HG03457 (cell line): ENCODE measurements at regions not wholly inside any gene's neighbourhood (a gene's known extent, or its start where the extent isn't known, plus 50 kb on each side); places are given as distances from the start of the nearest gene placed in this dataset.

Source experiments
- ATAC-seq: cut with Tn5 transposase; IDR thresholded peaks from one replicate; pipeline ENCODE4 v1.9.1; 2021; ENCODE audit warnings: moderate number of reproducible peaks; ENCODE audit not compliant: unreplicated experiment

DNA sequence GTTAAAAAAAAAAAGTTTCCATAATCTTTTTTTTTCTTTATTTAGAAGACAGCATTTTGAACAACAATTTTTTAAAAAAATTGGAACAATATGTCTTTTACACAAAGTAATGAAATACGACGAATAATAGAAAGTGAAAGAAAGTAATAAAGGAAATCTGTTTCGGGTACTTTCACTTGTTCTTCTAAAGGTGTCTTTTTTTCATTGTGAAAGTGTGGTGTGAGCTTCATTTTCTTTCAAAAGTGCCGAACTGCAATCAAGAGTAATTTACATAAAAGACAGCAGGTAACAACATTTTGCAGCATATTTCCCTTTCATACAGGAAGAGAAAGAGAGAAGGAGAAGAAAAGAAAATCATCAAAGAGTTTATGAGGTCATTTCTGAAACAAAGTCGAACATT is 159.7 kb upstream of the CDH12 start:
- peak; percentile 66 for ATAC-seq

GRCh38 chr5:23007762-23008161 is 154.6 kb upstream of the CDH12 start:
- no peak for ATAC-seq

DNA sequence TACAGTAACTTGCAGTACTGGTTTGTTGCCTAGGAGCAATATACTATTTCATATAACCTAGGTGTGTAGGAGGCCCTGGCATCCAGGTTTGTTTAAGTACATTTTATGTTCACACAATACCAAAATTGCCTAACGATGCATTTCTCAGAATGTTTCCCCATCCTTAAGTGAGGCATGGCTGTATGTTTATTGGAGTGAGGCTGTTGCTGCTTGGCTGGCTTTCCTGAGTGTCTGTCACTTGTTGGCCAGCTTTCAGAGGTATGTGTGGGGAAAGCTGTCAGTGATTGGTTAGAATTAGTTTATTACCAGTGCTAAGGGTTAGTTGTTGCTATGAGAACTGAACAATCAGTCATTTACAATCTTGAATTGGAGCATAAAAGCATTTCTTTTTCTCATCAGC is 154.1 kb upstream of the CDH12 start:
- no peak for ATAC-seq

DNA sequence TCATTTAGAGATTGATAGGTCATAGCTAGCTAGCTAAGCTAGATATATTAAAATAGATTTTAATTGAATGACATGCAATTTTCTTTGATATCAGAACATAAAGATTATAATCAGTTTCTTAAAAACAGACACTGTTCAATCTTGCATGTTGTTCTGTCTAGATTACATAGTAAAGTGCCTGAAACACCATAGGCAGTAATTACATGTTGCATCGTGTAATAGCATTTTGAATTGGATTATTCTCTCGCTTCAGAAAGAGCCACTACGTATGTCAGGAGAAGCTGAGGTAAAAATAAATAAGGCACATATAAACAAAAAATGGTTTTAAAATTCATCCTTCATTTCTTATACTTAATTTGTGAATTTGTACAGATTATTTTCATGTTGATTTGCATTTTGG is 148.0 kb upstream of the CDH12 start:
- no peak for ATAC-seq

GRCh38 chr5:22998774-22999173 is 145.6 kb upstream of the CDH12 start:
- peak; percentile 63 for ATAC-seq

- no peak for ATAC-seq
These were observed 145.2 kb upstream of the CDH12 start for GRCh38 chr5:22998362-22998761.

DNA sequence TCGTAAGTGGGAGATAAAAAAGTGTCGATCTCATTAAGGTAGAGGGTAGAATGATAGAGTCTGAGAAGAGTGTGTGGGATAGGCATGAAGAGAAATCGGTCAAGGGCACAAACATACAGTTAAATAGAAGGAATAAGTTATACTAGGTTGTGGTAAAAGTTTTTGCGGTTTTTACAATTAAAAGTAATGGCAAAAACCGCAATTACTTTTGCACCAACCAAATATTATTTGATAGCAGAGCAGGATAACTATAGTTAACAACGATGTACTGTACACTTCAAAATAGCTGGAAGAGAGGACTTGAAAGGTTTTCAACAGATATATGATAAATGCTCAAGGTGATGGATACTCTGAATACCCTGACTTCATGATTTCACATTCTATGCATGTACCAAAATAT is 135.8 kb upstream of the CDH12 start:
- ATAC-seq: no peak

GRCh38 chr5:22986281-22986680 is 133.1 kb upstream of the CDH12 start:
- no peak for ATAC-seq

DNA sequence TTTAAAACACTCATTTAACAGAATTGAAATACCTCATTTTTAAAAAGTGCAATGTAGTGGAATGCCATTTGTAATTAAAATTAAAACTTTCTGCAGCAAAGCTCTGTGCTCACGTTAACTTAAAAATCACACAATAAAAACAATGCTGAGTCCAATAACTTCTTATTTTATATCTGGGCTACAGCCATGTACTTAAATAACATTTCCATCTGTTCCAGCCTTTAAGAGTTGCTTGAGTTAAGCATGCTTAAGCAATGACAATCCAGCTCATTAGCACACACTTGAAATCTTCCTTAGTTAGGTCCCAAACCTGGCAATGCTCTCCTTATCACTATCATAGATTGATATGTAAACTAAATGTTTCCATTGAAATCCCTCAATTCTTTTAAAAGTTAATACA is 132.3 kb upstream of the CDH12 start:
- no peak for ATAC-seq

- ATAC-seq: no peak
These were observed 117.9 kb upstream of the CDH12 start for GRCh38 chr5:22970956-22971618.

DNA sequence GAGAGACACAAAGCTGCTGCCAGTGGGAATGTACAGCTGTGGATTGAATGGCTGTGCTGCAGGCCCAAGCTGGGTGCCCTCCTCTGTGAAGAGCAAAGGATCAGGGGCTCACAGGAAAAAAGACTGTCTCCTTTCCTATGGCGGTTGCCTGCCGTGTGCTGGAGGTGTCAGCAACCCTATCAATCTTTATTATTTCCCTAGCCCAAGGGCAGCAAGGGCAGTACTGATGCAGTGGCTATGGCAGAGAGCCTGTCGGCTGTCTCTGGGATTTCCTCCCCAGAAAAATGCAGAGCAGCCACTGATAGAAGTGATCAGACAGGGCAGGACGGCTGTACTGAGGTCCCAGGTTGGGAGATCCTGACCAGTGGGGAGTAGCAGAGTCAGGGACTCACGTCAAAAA is 117.3 kb upstream of the CDH12 start:
- ATAC-seq: no peak

DNA sequence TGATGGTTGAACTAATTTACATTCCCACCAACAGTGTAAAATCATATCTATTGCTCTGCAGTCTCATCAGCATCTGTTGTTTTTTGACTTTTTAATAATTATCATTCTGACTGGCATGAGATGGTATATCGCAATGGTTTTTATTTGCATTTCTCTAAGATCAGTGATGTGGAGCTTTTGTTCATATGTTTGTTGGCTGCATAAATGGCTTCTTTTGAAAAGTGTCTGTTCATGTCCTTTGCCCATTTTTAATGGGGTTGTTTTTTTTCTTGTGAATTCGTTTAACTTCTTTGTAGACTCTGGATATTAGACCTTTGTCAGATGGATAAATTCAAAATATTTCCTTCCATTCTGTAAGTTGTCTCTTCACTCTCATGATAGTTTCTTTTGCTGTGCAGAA is 115.2 kb upstream of the CDH12 start:
- no peak for ATAC-seq

- ATAC-seq: no peak
These were observed 112.8 kb upstream of the CDH12 start for GRCh38 chr5:22965960-22966359.

DNA sequence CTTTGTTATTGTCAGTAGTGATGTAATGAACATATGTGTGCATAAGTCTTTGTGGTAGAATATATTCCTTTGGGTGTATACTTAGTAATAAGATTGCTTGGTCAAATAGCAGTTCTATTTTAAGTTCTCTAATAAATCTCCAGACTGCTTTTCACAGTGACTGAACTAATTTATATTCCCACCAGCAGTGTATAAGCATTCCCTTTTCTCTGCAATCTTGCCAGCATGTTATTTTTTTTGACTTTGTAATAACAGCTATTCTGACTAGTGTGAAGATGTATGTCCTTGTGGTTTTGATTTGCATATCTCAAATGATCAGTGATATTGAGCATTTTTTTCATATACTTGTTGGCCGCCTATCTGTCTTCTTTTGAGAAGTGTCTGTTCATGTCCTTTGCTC is 111.5 kb upstream of the CDH12 start:
- no peak for ATAC-seq

DNA sequence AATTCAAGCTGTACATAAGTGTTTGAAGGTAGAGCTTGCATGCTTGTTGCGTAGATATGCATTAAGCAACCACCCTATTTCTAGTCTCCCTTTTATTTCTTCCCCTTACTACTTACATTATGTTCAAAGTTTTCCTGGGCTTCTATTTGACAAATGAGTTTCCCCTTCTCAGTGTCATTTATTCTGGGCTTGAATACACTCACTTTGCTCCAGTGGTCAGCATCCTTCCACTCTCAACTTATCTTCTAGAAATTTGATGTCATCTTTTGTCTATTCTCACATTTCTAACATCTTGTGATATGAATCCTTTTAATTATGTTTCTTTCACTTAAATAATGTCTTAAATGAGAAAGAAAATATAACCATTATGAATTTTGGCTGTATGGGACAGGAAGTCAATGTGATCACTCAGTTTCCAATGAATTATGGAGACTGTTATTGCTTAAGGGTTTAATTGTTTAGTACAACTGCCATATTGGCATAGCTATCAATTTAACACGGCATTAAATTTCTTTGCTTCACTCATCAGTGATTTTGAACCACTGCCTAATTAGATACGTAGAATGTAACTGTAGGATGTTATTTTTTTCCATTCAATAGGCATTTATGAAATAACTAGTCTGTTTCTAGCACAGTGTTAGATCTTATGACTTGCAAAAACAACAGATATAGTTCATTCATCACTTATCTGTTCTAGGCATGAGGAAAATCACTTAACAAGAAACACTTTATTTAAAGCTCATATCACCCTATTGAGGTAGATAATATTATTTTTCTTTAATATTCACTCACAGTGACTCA is 105.5 kb upstream of the CDH12 start:
- no peak for ATAC-seq

- ATAC-seq: no peak
These were observed 94.8 kb upstream of the CDH12 start for GRCh38 chr5:22947921-22948320.

DNA sequence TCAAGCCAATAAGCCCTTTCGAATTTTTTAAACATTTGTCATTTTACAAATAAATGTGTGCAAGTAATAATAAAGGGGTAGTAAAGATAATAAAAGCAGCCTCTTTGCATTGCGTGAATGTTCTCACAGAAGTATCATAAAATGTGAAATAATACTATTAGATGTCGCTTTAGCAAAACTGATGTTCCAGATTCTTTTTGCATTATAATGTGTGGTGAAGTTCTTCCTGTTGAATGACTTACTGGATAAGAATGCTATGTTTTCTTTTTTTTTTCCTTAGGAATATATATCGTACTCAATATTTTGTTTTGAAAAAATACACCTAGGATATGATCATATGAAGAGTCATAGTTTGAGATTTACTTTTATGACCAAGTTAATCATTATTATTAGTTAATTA is 85.2 kb upstream of the CDH12 start:
- ATAC-seq: no peak

GRCh38 chr5:22928821-22929482 is 75.8 kb upstream of the CDH12 start:
- ATAC-seq: no peak

- no peak for ATAC-seq
These were observed 73.4 kb upstream of the CDH12 start for GRCh38 chr5:22926574-22926973.

GRCh38 chr5:22918511-22918910 is 65.4 kb upstream of the CDH12 start:
- no peak for ATAC-seq

DNA sequence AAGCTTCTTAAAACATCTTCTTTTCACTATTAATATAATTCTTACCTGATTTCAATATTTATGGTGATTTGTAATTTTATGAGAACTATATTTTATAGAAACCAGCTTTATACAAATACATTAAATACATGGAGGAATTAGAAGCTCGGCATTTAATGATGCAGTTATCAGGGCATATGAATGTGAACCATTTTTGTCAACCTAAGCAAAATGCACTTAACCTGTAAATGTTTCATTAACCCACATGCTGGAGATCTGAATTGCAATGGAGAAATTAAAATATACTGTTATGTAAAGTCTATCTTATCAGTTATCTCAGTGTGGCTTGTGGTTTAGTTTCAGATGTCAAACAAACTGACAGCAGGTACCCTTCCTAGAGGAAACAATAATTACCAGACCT is 63.2 kb upstream of the CDH12 start:
- no peak for ATAC-seq

- no peak for ATAC-seq
These were observed 57.9 kb upstream of the CDH12 start for GRCh38 chr5:22911019-22911418.
